Fibroblast of peridontal ligament (primary cell): ENCODE measurements at regions not wholly inside any gene's neighbourhood (a gene's known extent, or its start where the extent isn't known, plus 50 kb on each side); places are given as distances from the start of the nearest gene placed in this dataset.
"Not testable (repeated sequence)": the region's sequence is repeated elsewhere in the genome, so short reads cannot be mapped to it uniquely, and the experiment has no call there.

ENCODE experiments used
- DNase-seq: peaks from one replicate; pipeline ENCODE4 v3.0.0-alpha.2; 2010; ENCODE audit errors: extremely low read depth

GRCh38 chr14:81955123-81955522, 421.5 kb upstream of the SEL1L start:
- DNase-seq, result no peak

- DNase-seq, result no peak
Observed at GRCh38 chr14:81960781-81961180, 427.1 kb upstream of the SEL1L start.

DNA sequence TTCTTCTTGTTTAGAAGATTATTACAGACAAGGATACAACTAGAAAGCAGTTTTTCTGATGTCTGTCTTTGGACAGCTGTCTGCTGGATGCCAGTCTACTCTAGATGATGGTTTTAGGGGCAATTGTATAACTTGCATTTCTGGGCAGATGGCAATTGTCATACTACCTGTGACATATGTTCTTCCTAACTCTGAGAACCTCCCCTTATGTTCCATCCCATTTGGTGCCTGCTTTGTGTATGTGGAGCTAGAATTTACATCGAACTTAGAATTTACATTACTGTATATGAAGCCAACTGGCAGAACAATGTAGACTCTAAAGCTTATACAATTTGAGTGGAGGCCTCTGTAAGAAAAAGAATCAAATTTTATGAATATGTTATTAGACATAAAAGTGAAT, 430.2 kb upstream of the SEL1L start:
- no peak for DNase-seq

- DNase-seq, result no peak
Observed at GRCh38 chr14:81970307-81970706, 436.7 kb upstream of the SEL1L start.

DNA sequence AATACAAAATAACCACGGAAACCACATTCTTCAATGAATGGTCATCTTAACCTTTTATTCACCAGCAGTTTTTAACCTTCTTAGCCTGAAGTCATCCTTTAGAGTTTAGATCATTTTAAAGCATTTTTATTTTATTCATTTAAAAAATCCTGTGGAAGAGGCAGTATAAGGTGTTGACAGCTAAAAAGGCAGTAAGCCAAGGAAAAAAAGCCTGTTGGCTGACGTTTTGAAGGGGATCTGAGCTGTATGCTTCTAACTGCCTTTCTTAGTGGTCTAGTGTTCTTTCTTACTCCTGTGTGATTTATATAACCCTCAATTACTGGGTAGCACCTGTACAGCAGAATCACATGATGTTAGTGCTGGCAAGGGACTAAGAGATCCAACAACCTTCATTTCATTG, 438.3 kb upstream of the SEL1L start:
- no peak for DNase-seq

GRCh38 chr14:81972601-81973000, 438.9 kb upstream of the SEL1L start:
- no peak for DNase-seq

DNA sequence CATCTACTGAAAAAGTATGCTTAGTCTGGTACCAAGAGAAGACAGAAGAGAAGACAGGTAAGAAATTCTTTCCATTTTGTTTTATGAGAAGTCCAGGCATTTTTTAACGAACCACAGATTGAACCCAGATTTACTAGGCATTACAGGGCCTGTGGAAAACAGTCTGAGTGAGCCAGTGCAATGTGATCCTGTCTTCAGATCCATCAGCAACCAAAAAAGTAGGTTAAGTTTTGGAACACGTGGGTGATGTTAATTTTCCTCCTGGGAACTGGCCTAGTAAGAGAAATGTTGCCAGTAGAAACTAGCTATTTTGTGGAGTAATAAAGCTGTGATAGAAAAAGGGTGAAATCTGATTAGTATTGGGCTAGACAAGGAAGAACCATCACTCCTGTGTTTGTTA, 440.9 kb upstream of the SEL1L start:
- DNase-seq, result no peak

DNA sequence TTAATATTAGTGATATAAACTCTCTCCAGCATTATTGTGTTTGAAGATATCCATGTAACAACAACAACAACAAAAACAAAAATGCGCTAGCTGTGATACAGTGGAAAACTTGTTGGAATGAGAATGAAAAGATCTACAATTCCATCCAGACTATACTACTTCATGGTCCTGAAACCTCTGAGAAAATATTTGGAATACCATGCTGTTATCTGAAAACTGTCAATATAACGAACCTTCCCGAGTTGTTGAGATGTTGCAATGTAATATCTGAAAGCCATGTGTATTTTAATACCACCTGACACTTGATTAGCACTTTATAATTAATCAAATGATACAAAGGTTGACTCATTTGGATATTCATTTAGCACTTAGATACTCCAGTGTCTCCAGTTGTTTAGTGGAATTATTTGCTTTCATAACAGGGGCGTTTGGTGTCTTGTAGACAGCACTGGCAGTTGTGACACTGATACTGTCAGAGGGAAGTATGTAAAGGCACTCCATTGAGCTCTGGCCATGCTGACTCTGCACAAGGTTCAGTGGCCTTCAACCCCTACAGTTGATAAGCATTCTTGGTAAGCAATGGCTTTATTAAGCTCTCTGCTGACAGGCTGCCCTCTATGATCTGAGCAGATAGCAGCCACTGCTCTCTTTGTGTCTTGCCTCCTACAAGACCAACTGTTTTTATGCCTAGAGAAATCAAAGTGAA, 447.1 kb upstream of the SEL1L start:
- DNase-seq, result no peak

DNA sequence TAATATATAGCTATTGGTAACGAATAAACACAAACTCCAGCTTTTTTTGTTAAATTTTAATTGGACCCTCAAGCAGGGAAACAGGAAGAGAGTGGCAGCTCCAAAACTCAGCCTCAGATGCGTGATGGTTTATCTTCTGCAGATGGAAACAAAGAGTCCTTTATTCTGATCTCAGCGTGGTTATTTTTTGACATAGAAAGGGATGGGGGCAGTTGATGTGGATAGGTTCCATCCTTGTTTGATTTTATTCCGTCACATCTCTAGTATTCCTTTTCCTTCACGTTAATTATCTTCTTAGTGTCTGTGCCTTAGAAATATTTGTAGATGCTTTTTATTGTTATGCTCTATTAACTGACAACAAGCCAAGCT, 447.6 kb upstream of the SEL1L start:
- DNase-seq, result no peak

DNA sequence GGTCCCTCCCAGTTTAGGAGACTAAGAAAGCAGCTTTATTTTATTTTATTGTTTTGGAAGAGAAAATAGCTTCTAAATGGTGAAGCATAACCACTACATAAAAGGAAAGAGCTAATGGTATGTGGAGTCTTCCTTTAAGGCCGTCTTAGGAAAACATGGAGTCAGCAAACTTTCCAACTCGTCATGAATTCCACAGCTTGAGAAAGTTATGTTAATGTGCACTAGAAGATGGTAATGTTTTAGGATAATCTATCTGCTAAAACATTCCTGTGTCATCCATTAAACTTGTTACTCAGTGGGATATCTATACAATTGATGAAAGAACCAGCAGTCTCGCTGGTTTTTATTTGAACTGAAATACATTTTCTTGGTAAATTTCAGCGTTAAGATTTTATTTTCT, 448.4 kb upstream of the SEL1L start:
- no peak for DNase-seq

GRCh38 chr14:81986005-81986404, 452.4 kb upstream of the SEL1L start:
- no peak for DNase-seq

- no peak for DNase-seq
Observed at GRCh38 chr14:81989211-81989610, 455.6 kb upstream of the SEL1L start.

DNA sequence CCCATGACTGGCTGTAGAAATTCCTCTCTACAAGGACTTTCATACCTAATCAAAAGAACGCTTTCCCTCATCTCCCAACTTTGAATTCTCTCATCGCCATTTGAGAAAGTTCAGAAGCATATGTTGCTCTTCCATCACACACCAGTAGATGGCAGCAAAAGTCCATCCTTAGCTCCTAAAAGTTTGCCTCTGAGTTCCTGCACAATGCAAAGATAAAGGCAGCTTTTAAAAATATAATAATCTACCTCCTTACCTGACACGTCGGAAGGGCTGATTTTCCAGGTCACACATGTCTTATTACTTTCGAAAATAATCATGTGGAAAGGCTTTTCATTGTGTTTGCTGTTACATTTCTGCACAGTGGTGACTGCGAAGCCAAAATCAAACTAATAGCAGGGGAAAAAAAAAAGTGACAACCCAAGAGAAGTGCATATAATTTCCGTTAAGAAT, 456.7 kb upstream of the SEL1L start:
- DNase-seq, result peak; percentile 69

- DNase-seq, result no peak
Observed at GRCh38 chr14:81991998-81992397, 458.3 kb upstream of the SEL1L start.

GRCh38 chr14:81993432-81993831, 459.8 kb upstream of the SEL1L start:
- no peak for DNase-seq

GRCh38 chr14:82003426-82003825, 469.8 kb upstream of the SEL1L start:
- DNase-seq, result no peak

DNA sequence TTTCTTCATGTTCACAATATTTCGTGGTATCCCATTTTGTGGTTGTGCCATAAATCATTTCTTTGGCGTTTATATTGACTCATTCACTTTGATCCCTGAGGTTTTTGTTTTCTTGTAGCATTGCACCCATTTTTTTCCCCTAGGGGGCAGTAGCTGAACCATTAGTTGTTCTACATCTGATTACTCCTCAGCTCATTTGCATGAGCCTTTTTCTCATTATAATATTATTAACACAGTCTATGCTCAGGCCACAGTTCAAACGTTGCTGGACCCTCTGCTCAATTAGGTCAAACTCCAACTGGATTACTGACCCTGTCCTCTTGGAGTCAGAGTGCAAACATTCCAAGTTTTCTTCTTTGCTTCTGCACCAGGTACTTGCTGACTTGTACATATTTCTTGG, 475.4 kb upstream of the SEL1L start:
- DNase-seq, result no peak

DNA sequence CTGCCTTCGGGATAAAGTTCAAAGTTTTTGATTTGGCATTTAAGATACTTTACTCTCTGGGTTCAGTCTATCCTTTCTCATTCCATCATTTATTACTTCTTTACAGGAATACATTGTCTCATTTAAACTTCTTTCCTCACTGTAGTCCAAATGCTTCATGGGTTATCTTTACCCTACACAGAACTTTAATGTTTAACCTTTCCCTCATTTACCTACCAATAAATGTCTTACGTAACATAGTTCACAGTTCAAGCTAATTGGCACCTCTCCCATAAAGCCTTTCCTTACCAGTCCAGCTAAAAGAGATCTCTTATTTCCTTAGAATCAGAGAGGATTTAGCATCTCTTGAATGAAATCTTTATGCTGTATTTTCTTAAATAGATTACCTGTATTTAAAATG, 476.3 kb upstream of the SEL1L start:
- DNase-seq, result no peak

GRCh38 chr14:82011460-82011859, 477.8 kb upstream of the SEL1L start:
- no peak for DNase-seq

GRCh38 chr14:82029038-82029437, 495.4 kb upstream of the SEL1L start:
- no peak for DNase-seq

GRCh38 chr14:82035397-82035796, 501.7 kb upstream of the SEL1L start:
- DNase-seq, result no peak

- DNase-seq, result not testable (repeated sequence)
Observed at GRCh38 chr14:82038066-82038465, 504.4 kb upstream of the SEL1L start.

GRCh38 chr14:82045339-82045738, 511.7 kb upstream of the SEL1L start:
- DNase-seq, result no peak

DNA sequence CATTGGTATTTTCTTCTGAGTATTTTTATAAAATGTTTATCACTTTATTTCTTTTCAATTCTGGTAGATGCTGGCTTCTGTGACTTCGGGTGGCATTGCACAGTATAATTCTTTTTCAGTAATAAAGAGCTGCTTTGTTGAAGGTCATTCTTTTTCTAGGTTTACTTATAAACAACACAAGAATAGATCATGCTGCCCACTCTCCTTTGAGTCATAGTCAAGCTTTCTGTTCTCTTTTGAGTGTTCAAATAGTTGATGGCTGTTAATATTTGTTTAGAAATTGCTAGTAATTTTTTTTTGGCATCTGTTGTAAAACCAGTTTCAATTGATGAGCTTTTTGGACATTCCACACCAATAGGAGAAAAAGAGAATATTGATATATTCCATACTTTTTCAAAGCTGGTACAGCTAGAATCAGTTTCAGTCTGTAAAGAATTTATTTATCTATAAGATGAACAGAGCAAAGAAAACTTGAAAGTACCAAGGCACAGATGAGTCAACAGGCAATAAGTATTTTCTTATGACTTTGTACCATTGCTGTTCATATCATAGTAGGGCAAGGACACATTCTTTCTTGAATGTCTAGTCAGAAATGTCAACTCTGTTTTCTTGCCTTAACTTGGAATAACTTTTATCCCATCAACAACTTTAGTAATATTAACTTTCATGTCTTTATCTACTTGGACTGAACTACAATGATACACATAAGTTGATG, 513.0 kb upstream of the SEL1L start:
- DNase-seq, result no peak
